Kidney glomerular epithelial cell (primary cell): ENCODE measurements at regions not wholly inside any gene's neighbourhood (a gene's known extent, or its start where the extent isn't known, plus 50 kb on each side); places are given as distances from the start of the nearest gene placed in this dataset.
A peak's percentile ranks its signal among the peaks of the same experiment; 100 is the strongest.
"Not testable (repeated sequence)": the region's sequence is repeated elsewhere in the genome, so short reads cannot be mapped to it uniquely, and the experiment has no call there.

Experiments used
- DNase-seq: peaks from one replicate; lab custom pipeline; 2025; lab: John Stamatoyannopoulos, UW

DNA sequence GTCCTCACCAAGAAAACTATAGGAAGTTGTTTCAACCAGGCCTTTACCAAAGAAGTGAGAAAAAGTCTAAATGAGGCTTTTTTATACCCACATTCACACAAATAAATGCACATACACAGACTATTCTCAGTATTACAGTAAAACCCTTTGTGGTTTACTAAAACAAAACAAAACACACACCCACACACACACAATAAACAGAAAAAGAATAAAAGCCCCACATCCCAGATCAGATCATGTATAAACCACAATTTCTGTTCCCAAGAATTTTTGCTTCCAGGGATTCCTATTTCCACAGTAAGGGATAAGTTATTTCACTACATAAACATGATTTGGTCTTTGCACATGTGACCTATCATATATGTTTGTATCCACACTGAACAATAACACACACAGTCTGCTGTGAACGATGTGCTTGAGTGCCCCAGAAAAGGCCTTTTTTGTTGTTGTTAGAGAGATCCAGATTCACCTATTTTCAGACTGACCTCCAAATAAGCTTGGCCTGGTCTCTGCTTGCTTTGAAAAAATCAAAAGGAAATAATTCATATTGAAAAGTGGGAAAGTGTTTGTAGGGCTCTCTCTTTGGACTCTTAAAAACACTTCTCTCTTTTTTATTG lies 283.4 kb upstream of the ATP11B start:
- DNase-seq = no peak

DNA sequence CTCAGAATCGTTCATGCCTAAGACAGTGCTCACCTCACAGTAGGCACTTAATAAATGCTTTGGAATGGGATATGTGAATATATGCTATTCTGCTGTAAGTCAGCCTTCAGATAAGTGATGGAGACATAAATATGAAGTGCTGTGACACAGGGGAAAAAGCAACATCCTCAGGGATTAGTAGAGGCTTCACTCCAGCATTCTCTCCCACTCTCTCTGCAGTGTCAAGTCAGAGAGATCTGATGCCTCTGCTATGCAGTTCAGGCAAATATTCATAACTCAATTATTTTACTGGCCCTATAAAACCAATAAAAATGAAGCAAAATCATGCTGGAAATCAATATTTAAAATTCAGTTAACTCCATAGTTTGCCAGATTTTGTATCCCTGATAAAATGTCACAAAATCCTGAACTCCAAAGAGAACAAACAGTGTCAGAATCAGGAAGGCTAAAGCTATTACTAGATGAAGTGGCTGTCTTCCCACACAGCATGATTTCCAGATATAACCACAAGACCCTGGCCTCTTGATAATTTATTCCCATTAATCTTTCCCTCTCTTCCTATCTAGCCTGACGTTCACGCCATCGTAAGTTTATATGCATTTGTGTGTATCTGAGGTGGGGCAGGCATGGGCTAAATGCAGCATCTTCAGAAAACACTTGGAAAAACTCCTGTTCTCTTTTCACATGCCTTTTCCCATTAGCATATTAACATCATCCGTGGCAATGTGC lies 278.9 kb upstream of the ATP11B start:
- no peak for DNase-seq

DNA sequence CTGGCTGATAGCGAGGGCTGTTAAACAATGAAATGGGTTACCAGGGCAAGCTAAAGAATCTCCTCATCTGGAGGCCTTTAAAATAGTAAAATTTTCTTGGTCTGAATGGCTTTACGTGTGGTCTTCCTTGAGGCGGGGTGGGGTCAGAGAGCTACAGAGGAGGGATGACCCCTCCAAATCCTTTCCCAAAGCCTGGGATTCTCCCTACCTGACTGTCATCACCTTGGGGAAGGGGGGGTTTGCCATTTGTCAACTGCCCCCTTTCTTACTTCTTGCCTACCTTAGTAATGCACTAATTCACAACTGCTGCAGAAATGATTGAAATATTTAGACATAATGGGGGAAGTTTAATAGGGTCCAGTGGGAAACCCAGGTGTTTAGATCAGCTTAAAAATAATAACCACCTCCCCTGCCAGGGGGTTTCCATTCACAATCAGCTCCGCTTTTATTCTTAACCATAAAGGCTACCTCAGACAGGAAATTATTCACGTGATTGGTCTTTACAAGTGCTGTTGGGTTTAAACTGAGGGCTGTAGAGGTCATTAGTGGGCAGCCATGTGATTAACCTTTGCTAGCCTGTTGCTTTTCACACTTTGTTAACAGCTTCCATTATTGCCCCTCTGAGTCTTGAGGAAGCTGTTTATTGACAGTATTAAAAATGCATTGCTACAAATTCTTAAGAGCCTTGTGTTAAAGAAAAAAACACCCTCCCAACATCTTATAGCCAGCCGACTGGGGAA lies 276.5 kb upstream of the ATP11B start:
- DNase-seq = no peak

DNA sequence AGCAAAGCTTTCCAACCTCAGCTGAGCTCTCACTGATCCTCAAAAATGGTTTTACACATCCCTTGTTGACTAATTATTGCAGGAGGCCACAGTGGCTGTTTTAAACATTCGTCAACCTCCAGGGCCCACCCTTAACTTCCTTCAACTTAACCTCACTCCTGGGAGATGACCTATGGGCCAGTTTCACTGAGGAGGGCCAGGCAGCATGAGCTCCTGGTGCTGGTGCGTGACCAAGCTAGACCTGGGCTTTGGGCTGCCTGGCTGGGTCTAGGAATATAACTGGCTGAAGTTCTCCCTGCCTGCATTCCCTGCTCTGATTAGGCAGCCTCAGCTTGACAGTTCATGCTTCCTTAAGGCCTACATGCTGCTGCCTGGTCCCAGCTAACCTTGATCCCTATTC lies 273.7 kb upstream of the ATP11B start:
- no peak for DNase-seq

DNA sequence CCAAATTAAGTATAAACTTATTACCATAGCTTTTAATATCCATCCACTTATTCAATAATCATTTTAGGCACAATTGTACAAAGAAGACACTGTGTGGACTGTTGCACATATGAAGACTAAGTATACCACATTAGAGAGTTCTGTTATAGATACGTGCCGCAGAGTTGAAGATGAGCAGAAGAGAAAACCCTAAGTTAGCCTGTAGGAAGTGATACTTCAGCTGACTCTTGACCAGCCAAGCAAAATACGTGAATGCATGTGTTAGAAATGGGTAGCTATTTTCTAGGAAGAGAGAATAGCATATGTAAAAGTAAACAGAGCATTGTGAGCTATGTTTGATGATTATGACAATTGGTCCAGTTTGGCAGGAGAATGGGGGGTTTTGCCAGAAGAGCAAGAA lies 272.0 kb upstream of the ATP11B start:
- DNase-seq = no peak

DNA sequence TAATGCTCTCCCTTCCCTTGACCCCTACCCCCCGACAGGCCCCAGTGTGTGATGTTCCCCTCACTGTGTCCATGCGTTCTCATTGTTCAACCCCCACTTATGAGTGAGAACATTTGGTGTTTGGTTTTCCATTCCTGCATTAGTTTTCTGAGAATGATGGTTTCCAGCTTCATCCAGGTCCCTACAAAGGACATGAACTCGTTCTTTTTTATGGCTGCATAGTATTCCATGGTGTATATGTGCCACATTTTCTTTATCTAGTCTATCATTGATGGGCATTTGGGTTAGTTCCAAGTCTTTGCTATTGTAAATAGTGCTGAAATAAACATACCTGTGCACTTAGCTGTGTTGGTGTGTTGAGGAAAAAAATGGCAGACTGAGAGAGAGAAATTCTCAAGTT lies 269.9 kb upstream of the ATP11B start:
- not testable (repeated sequence) for DNase-seq

DNA sequence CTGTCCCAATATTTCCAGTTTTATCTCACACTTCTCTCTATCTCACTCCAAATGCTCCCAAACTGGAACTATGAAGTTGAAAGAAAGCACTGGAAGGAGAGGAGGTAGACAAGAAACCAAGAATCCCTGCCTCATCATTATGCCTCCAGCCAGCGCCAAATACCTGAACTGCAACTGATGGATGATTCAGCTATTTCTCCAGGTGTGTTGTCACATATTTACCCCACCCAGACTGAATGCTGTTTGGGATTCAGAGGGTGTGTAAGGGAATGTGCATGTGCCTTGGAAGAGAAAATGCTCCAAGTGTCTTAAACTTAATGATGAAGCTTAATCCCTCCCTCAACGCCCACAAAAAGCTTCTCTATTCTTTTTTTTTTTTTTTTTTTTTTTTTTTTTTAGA lies 269.5 kb upstream of the ATP11B start:
- DNase-seq = no peak

DNA sequence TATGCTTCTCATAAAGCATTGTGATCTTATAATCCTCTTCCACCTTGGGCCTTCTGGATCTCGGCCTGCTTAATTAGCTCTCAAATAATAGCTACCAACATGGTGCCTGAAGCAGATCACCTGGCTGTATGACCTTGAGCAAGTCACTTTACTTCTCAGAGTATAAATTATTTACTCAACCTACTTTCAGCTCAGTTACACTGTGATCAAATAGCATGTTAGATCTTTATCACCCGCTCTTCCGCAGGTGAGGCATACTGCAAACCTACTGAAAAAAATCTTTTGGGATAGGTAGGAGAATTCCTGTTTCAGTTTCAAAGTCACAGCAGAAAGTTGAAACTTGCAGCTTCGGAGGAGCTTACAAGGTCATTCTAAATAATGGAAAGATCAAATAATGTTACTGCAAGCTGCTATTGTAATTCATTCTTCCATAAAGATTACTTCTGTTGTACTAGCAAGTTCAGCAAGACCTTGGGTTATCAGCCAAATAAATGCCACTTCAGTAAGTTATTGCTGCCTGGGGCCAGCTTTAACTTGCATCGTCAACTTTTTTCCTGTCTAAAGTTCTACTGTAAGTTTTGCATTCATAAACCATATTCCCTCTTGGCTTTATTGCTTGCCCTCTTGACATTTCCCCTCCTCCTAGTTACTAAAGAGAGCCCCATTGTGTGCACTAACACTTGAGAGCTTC lies 268.4 kb upstream of the ATP11B start:
- no peak for DNase-seq

DNA sequence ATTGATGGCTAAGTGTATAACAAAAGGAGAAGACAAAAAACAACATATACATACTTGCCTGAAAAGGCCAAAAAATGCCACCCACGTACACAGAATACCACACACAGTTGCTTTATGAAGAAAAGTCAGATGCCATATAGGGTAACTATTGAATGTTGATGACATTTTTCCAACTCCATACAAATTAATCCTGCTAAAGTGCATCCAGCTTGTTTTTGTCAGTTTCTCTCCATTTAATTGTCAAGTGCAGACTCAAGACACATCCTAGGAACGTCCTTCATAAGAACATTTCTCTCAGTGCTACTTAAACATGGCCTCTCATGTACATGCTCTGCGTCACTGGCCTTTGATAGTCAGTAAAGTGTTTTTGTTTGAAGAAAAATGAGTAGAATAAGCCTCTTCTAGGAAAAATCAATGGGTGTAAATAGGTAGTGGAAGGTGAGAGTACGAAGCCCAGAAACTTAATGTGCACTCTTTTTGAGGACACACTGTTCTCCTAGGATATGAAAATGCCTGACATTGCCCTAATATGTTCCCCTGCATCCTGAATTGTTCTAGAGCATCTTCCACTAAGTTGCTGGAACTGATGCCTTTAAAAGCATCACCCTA lies 267.4 kb upstream of the ATP11B start:
- DNase-seq = no peak

DNA sequence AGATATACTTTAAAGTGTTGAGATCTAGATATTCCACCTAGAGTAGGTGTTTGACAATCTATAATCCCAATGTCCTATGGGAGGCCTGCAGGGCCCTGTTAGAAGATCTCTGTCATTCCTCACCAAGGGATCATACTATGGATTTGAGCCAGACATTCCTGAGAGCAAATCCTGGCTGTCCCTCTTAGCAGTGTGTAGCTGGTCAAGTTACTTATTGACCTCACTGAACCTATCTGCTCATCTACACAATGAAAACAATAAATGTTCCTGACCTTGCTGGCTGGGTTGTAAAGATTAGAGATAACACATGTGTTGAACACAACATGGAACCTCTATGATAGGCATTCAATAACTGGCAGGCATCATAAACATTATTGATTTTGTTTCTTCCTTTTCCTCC lies 265.6 kb upstream of the ATP11B start:
- peak; percentile 40 for DNase-seq

DNA sequence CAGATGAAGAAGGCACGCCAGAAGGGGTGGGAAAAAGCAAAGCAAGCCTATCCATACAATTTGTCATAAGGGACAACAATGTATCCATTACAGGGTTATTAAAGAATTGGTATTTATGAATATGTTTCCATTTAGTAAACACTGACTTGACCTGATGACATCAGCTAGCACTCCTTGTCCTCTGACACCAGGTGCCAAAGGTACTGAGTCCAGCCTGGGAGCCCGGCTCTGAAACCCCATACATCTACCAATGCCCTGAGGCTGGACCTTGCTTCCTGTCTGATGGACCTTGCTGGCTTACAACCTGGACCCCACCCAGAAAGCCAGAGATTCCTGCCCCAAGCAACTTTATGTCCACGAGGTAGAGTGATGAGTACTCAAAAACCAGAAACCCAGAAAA lies 263.0 kb upstream of the ATP11B start:
- no peak for DNase-seq

DNA sequence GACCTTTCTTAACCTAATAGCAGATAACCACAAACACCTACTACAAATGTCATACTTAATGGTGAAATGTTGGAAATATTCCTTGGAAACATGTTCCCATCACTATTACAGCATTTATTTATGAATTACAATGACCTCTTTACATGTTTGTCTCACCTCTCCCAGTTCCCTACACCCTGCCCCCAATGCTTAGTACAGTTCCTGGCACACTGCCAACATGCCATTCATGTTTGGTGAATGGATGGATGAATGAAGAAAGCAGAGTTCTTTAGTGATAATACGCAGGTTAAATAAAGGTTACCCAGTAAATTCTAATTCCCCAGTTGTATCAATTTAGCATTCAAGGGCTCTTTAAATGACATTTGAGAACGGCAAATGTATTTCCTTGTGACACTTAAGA lies 259.9 kb upstream of the ATP11B start:
- DNase-seq = no peak

DNA sequence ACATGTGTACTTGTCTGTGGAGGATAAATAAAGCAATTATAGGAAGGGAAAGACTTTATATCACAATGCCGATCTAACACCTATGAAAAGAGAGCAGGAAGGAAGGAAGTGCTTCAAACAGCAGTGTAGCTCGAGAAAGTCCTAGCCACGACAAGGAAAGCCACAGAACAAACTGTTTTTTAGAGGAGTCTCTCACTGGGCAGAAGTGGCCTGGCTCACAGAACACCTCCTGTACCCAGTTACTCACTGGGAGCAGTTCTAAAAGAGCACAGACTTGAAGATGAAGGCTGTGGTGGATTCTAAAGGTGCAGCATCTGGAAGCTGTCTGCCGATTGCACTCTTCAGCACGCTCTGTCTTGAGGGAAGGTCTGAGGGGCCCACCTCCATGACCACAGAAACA lies 248.8 kb upstream of the ATP11B start:
- no peak for DNase-seq

DNA sequence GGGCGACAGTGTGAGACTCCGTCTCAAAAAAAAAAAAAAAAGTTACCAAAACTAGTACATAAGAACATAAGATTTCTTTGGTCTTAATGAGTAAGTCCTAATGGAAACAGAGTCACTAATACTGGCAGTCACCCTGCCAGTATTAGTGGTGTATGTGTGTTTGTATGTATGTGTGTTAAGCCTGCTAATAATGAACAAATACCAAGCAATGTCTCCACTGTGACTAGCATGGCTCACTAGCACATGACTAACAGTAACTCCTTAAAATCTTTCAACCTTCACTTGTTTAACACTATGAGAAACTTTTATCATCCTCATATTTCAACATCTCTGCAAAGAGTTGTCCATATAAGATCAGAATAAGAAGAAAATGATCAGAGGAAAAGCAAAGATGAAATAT lies 231.0 kb upstream of the ATP11B start:
- DNase-seq = peak; percentile 36

DNA sequence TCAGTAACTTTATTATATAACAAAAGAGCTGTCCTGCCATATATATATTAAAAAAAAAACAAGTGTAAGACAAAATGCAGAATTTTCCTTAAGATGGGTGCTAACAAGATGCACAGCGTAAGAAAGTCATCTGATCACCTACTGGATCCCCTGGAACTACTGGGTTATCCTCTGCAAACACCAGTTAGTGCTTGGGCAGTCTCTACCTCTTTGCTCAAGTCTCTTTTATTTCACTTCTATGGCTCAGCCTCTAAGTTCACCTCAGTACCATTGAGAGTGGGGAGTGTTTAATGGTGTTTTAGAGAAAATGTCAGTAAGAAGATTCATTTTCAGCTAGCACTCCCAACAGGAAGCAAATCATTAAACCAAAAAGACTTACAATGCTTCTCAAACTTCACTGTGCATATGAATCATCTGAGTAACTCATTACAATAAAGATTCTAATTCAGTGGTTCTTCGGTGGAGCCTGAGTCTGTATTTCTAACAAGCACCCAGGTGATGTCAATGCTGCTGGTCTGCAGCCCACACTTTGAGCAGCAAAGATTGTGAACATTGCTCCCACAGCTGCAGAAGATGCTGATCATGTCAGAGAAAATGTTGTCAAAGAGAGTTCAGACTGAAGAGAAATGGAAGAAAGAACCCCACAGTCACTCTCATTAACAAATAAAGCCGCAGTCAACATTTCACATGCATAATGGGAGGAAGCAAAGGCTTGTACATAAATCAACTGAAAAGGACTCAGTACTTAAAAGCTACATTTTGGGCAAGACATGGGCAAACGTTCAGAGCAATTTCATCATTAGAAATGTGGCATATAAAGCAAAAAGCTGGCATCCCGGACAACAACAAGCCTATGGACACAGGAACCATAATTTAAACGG lies 227.1 kb upstream of the ATP11B start:
- DNase-seq = peak; percentile 81

DNA sequence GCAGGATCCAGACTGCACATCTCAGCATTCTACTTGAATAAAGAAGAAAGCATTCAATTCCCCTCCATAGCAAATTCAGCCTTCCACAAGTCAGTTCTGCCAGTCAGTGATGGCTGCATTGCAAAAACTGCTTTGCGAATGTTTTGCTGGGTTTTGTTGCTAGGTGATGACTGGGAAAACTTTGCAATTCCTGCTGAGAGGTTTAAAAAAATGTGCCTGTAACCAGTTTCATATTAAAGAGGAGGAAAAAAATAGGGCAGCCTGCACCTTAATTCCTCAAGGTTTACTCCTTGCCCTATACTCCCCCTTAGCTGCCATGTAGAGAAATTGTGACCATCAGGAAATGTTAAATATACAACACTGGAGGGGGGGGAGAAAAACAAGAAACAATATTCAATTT lies 225.6 kb upstream of the ATP11B start:
- peak; percentile 49 for DNase-seq

DNA sequence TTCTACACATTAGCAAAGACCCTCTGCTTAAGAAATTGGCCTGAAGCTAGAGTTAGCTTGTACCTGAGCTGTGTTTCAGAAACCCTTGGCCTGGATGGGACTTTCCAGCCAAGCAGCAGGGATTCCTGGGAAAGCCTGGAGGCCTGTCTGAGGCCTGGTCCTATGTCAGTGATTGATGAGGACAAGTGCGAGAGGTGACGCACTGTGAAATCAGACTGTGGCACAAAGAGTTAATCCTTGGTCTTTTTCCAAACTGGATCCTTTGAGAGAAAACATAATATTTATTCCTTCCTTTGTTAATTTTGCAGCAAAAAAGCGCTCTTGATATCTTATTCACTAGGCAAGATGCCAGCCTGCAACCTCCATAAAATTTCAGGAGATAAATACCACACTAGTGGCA lies 225.0 kb upstream of the ATP11B start:
- no peak for DNase-seq

DNA sequence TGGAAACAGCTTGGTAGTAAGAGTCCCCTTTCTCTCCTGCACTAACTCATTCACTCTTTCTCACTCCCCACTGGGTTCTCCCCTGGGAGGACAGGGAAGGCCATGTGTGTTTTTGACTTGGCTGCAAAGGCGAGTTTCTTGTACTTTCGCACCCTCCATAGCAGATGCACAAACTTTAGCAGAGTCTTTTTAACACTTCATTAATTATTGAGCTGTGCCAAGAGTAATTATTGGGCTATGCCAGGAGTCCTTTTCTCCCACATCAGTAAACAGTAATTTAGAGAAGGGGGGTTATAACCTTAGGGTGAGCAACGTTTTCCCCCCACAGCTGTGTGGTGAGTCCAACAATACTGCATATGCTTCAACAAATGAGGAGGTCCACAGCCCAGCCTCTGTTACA lies 224.4 kb upstream of the ATP11B start:
- DNase-seq = no peak

DNA sequence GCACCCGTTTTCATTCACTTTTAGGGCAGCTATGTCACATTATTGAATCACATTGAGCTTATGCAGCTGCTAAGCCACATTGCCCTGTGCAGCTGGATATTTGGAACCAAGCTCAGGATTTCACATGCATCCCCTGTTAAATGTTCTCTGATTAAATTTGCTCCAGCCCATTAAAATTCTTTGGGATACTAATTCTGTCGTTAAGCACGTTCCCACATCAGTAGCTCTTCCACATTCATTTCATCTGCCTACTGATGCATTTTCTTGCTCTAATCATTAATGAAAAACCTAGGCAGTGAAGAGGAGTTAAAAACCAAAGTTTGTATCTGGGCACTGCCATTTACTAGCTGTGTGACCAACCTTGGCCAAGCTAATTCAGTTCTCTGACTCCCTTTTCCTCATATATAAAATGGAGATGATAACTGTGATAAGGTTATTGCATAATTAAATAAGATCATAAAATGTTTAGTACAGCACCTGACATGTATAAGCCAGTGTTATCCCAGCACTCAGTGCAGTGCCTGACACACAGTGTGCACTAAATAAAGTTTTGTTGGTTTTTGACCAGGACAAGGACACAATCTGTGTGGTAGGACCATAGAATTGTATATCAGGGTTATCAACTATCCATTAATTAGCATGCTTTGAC lies 222.2 kb upstream of the ATP11B start:
- DNase-seq = peak; percentile 8

DNA sequence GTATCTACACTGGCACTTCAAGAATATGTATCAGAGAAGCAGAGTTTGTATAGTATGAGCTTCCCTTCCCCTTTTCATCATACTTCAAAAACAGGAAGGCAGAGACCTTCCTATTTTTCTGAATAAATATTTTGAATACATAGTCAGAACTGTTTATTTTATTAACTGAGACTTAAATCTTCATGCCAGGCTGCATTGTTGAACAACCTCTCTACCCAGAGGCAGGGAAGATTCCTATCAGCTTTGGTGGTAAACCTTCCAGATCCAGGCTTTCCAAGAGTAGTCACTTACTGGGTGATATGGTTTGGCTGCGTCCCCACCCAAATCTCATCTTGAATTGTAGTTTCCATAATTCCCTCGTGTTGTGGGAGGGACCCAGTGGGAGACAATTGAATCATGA lies 217.4 kb upstream of the ATP11B start:
- no peak for DNase-seq

DNA sequence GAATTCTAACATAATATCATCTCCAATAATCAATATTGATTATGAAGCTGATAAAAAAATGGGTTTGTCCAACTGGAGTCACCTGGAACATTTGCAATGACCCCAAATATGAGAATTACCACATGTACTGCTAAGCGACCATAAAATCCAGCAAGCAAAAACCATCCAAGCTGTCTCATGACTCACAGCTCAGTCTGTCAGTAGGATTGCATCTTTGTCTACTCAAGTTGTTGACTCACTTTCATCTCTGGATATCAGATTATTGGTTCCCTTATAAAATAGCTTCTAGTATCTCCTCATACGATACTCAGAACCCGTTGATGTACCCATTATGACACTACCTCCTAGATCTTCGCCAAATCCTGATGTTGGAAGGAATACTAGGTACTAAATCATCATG lies 209.8 kb upstream of the ATP11B start:
- DNase-seq = peak; percentile 15
